Fibroblast of mammary gland (primary cell): ENCODE measurements at regions not wholly inside any gene's neighbourhood (a gene's known extent, or its start where the extent isn't known, plus 50 kb on each side); places are given as distances from the start of the nearest gene placed in this dataset.
"Not testable (repeated sequence)": the region's sequence is repeated elsewhere in the genome, so short reads cannot be mapped to it uniquely, and the experiment has no call there.

Source experiments
- DNase-seq: peaks from one replicate; pipeline ENCODE4 v3.0.0-alpha.2; 2010; ENCODE audit warnings: low read depth
- H3K4me3 ChIP-seq: 2 replicates; pipeline ENCODE4 v1.5.1; 2011; ENCODE audit warnings: low read depth, mild to moderate bottlenecking, low read length, moderate library complexity; ENCODE audit not compliant: control insufficient read depth
- CTCF ChIP-seq: conservative IDR thresholded peaks from 2 replicates; pipeline ENCODE4 v1.5.1; 2011; ENCODE audit warnings: low read depth, low read length, inconsistent platforms; ENCODE audit not compliant: control insufficient read depth, insufficient read depth

- H3K4me3 ChIP-seq: no peak overlapping the region
- DNase-seq: no peak
- TF ChIP-seq CTCF: no peak
Measured at GRCh38 chr2:145524303-145524702, 1004.4 kb upstream of the ZEB2 start.

- not testable (repeated sequence) for DNase-seq, H3K4me3 ChIP-seq
Measured at GRCh38 chr2:145519254-145519653, 999.3 kb upstream of the ZEB2 start.

GRCh38 chr2:145511946-145512345 lies 992.0 kb upstream of the ZEB2 start:
- no peak overlapping the region for H3K4me3 ChIP-seq
- DNase-seq: no peak
- TF ChIP-seq CTCF: no peak

GRCh38 chr2:145503511-145503910 lies 983.6 kb upstream of the ZEB2 start:
- DNase-seq: no peak
- no peak for TF ChIP-seq CTCF
- no peak overlapping the region for H3K4me3 ChIP-seq

GRCh38 chr2:145501920-145502319 lies 982.0 kb upstream of the ZEB2 start:
- TF ChIP-seq CTCF: no peak
- DNase-seq: no peak
- H3K4me3 ChIP-seq: no peak overlapping the region

- H3K4me3 ChIP-seq: no peak overlapping the region
- TF ChIP-seq CTCF: no peak
- DNase-seq: no peak
Measured at GRCh38 chr2:145495590-145495989, 975.7 kb upstream of the ZEB2 start.

- no peak for TF ChIP-seq CTCF
- no peak for DNase-seq
- H3K4me3 ChIP-seq: no peak overlapping the region
Measured at GRCh38 chr2:145494441-145494840, 974.5 kb upstream of the ZEB2 start.
